Chondrocyte (in vitro differentiated cells): ENCODE measurements at regions not wholly inside any gene's neighbourhood (a gene's known extent, or its start where the extent isn't known, plus 50 kb on each side); places are given as distances from the start of the nearest gene placed in this dataset.

Experiments
- DNase-seq: peaks from one replicate; pipeline ENCODE4 v3.0.0; 2021; ENCODE audit warnings: mixed read lengths, low spot score
- H3K27ac Mint-ChIP-seq: one replicate; pipeline ENCODE4 v1.8.0; 2021; ENCODE audit warnings: mild to moderate bottlenecking, moderate library complexity, mixed read lengths; ENCODE audit not compliant: unreplicated experiment
- H3K27me3 Mint-ChIP-seq: 2 replicates; pipeline ENCODE4 v1.8.0; 2021; ENCODE audit warnings: low read depth, mixed read lengths
- H3K36me3 Mint-ChIP-seq: 2 replicates; pipeline ENCODE4 v1.8.0; 2021; ENCODE audit warnings: low read depth, mixed read lengths
- H3K4me1 Mint-ChIP-seq: 2 replicates; pipeline ENCODE4 v1.8.0; 2021; ENCODE audit warnings: low read depth, mild to moderate bottlenecking, mixed read lengths
- H3K4me3 Mint-ChIP-seq: one replicate; pipeline ENCODE4 v1.8.0; 2021; ENCODE audit warnings: mild to moderate bottlenecking, moderate library complexity, mixed read lengths; ENCODE audit not compliant: unreplicated experiment
- H3K9me3 Mint-ChIP-seq: 2 replicates; pipeline ENCODE4 v1.8.0; 2021; ENCODE audit warnings: low read depth, mixed read lengths
- TF ChIP-seq, protein P1 (sequence below): fragments of 200-600 bp; sonication (generic); IDR thresholded peaks from 2 replicates; pipeline ENCODE4 v1.5.0; 2021; ENCODE audit warnings: antibody characterized with exemption, mild to moderate bottlenecking, moderate library complexity

- Mint-ChIP-seq H3K27ac (no peak overlapping the region), H3K9me3 (no peaks in the 10 kb centered on the region), H3K4me3 (no peak overlapping the region), H3K27me3 (no peaks in the 10 kb centered on the region), H3K4me1 (peaks cover 11% of the 10 kb centered on the region), H3K36me3 (no peaks in the 10 kb centered on the region)
- TF ChIP-seq, protein P1, sequence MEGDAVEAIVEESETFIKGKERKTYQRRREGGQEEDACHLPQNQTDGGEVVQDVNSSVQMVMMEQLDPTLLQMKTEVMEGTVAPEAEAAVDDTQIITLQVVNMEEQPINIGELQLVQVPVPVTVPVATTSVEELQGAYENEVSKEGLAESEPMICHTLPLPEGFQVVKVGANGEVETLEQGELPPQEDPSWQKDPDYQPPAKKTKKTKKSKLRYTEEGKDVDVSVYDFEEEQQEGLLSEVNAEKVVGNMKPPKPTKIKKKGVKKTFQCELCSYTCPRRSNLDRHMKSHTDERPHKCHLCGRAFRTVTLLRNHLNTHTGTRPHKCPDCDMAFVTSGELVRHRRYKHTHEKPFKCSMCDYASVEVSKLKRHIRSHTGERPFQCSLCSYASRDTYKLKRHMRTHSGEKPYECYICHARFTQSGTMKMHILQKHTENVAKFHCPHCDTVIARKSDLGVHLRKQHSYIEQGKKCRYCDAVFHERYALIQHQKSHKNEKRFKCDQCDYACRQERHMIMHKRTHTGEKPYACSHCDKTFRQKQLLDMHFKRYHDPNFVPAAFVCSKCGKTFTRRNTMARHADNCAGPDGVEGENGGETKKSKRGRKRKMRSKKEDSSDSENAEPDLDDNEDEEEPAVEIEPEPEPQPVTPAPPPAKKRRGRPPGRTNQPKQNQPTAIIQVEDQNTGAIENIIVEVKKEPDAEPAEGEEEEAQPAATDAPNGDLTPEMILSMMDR = no peak
- no peak for DNase-seq
Observed at GRCh38 chr2:163834841-163835240, 99.0 kb upstream of the FIGN start.

- H3K4me1 Mint-ChIP-seq = peaks cover 11% of the 10 kb centered on the region
- H3K27ac Mint-ChIP-seq = no peak overlapping the region
- H3K27me3 Mint-ChIP-seq = no peaks in the 10 kb centered on the region
- H3K36me3 Mint-ChIP-seq = no peaks in the 10 kb centered on the region
- H3K9me3 Mint-ChIP-seq = peaks cover 5% of the 10 kb centered on the region
- no peak for DNase-seq
- TF ChIP-seq, protein P1 = no peak
- H3K4me3 Mint-ChIP-seq = no peak overlapping the region
Observed at GRCh38 chr2:163834221-163834620, 98.4 kb upstream of the FIGN start.

DNA sequence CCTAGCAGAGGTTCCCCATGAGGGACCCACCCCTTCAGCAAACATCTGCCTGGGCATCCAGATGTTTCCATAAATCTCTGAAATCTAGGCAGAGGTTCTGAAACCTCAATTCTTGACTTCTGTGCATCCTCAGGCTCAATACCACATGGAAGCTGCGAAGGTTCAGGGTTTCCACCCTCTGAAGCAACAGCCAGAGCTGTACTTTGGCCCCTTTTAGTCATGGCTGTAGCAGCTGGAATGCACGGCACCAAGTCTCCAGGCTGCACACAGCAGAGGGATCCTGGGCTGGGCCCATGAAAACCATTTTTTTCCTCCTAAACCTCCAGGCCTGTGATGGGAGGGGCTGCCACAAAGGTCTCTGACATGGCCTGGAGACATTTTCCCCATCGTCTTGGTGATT, 93.0 kb upstream of the FIGN start:
- no peak for DNase-seq
- peaks cover 17% of the 10 kb centered on the region for H3K9me3 Mint-ChIP-seq
- H3K4me3 Mint-ChIP-seq = no peak overlapping the region
- TF ChIP-seq, protein P1 = no peak
- H3K27ac Mint-ChIP-seq = no peak overlapping the region
- H3K36me3 Mint-ChIP-seq = no peaks in the 10 kb centered on the region
- H3K27me3 Mint-ChIP-seq = no peaks in the 10 kb centered on the region
- peaks cover 8% of the 10 kb centered on the region for H3K4me1 Mint-ChIP-seq

DNA sequence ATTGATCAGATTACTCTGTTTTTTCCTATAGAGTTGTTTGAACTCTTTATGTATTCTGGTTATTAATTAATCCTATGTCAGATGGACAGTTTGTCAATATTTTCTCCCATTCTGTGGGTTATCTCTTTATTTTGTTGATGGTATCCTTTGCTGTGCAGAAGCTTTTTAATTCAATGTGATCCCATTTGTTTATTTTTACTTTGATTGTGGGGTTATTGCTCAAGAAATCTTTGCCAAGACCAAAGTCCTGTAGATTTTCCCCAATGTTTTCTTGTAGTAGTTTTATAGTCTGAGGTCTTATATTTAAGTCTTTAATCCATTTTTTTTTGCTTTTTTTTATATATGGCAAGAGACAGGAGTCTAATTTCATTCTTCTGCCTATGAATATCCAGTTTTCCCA, 86.2 kb upstream of the FIGN start:
- H3K27ac Mint-ChIP-seq = no peak overlapping the region
- no peaks in the 10 kb centered on the region for H3K4me1 Mint-ChIP-seq
- peaks cover 2% of the 10 kb centered on the region for H3K36me3 Mint-ChIP-seq
- H3K9me3 Mint-ChIP-seq = peaks cover 22% of the 10 kb centered on the region
- no peak overlapping the region for H3K4me3 Mint-ChIP-seq
- DNase-seq = no peak
- H3K27me3 Mint-ChIP-seq = no peaks in the 10 kb centered on the region
- TF ChIP-seq, protein P1 = no peak

- Mint-ChIP-seq H3K36me3 (peaks cover 4% of the 10 kb centered on the region), H3K9me3 (peaks cover 31% of the 10 kb centered on the region), H3K27ac (no peak overlapping the region), H3K4me1 (peaks cover 9% of the 10 kb centered on the region), H3K27me3 (no peaks in the 10 kb centered on the region), H3K4me3 (no peak overlapping the region)
- TF ChIP-seq, protein P1 = no peak
- DNase-seq = no peak
Observed at GRCh38 chr2:163812926-163813520, 77.2 kb upstream of the FIGN start.
